NCI-H460 (cell line): ENCODE measurements at regions not wholly inside any gene's neighbourhood (a gene's known extent, or its start where the extent isn't known, plus 50 kb on each side); places are given as distances from the start of the nearest gene placed in this dataset.
"Not testable (repeated sequence)": the region's sequence is repeated elsewhere in the genome, so short reads cannot be mapped to it uniquely, and the experiment has no call there.

ENCODE experiments used
- DNase-seq: peaks from one replicate; pipeline ENCODE4 v3.0.0-alpha.2; 2016; ENCODE audit warnings: low read depth; ENCODE audit errors: extremely low read depth

- no peak for DNase-seq
Observed at GRCh38 chr14:23894362-23895052, 59.1 kb upstream of the DHRS4 start.

GRCh38 chr14:23895053-23895419 lies 58.5 kb upstream of the DHRS4 start:
- DNase-seq = no peak

GRCh38 chr14:23895480-23895879 lies 58.1 kb upstream of the DHRS4 start:
- no peak for DNase-seq

GRCh38 chr14:23896609-23897153 lies 56.9 kb upstream of the DHRS4 start:
- no peak for DNase-seq

- not testable (repeated sequence) for DNase-seq
Observed at GRCh38 chr14:23897291-23897690, 56.3 kb upstream of the DHRS4 start.

GRCh38 chr14:23898359-23898758 lies 55.2 kb upstream of the DHRS4 start:
- DNase-seq = not testable (repeated sequence)

- DNase-seq = no peak
Observed at GRCh38 chr14:23899788-23900187, 53.8 kb upstream of the DHRS4 start.

- DNase-seq = no peak
Observed at GRCh38 chr14:23903442-23903841, 50.1 kb upstream of the DHRS4 start.
